ENCODE measurements at regions not wholly inside any gene's neighbourhood (a gene's known extent, or its start where the extent isn't known, plus 50 kb on each side); places are given as distances from the start of the nearest gene placed in this dataset.

DNA sequence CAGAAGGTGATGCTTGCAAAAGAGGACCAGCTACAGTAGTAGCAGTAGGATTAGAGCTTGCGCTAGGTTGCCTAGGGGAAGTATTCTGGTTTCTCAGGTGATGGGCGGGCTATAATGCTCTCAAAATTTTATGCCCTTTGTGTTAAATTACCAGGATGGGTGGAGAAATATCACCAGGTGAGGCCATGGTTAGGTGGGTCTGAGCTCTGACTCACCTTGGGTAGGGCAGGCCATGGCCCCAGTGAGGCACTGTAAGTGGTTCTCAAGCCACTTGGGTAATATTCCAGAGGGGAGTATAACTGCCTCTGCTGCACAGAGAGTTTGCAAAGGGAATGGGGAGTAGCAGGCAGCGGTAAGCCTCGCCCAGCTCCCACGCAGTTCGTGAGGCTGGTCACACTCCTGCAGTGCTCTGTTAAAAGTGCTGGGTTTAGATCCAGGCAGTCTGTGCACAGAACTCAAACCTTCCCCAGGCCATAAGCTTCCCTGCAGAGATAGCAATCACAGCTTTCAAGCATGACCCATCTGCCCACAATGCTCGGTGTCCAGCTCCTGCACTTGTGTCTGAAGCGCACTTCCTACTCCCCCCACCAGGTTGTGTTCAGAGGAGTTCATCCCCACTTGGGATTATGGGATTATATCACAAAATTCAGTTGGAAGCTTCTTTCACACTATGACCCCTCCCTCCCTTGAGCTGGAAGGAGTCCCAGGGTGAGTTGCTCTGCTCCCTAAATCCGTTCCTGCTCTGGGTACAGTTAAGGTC lies 575.0 kb downstream of the CHSY3 start:
- ChIA-PET CTCF (ENCODE audit: partially characterized antibody) (interaction anchor here (0.6 to 2.8 kb wide), 12 partner anchors 8 to 591 kb away, joined by 3 to 7 read pairs (median 3); no protein-coding TSS in a partner anchor), POLR2A (ENCODE audit: partially characterized antibody) (interaction anchor here (0.7 kb wide), 1 partner anchor 175 kb away, joined by 3 read pairs; no protein-coding TSS in a partner anchor)
- no peak overlapping the region for H3K23ac ChIP-seq (ENCODE audit: insufficient read length)
- no peak for FAIRE-seq
- no peak overlapping the region for H3K18ac ChIP-seq (ENCODE audit: extremely low read depth, low read length)
- no peak overlapping the region for H2BK15ac ChIP-seq (ENCODE audit: low read length)
- H2BK5ac ChIP-seq (ENCODE audit: low read depth, low read length) = no peak overlapping the region
- no peaks in the 10 kb centered on the region for H4K20me1 ChIP-seq (replicated peaks in 1 of 2; ENCODE audit: control insufficient read depth in 1 of 2, insufficient read depth in 2 of 2, low read length in 2 of 2)
- H3K79me1 ChIP-seq (ENCODE audit: low read depth, low read length) = no peaks in the 10 kb centered on the region
- no peak overlapping the region for H3K56ac ChIP-seq (replicated peaks; ENCODE audit: insufficient read length, low read depth, low read length)
- H2AK5ac ChIP-seq (ENCODE audit: low read depth, low read length) = no peak overlapping the region
- no peaks in the 10 kb centered on the region for H3K4me1 ChIP-seq (replicated peaks in 1 of 4; ENCODE audit: control insufficient read depth in 3 of 4, insufficient read depth in 4 of 4, low read length in 3 of 4)
- no peak overlapping the region for H3K4me3 ChIP-seq (ENCODE audit: extremely low read depth in 1 of 4, insufficient read depth in 2 of 4, low read depth in 3 of 4, low read length in 4 of 4)
- no peak overlapping the region for H3K27ac ChIP-seq (ENCODE audit: low read depth, low read length)
- H3K4ac ChIP-seq (replicated peaks; ENCODE audit: insufficient read length, low read depth, low read length) = no peak overlapping the region
- no peak overlapping the region for H2BK20ac ChIP-seq (ENCODE audit: low read length)
- H3K27me3 ChIP-seq (replicated peaks in 1 of 4; ENCODE audit: control insufficient read depth in 3 of 4, extremely low read depth in 1 of 4, insufficient read depth in 3 of 4, low read length in 3 of 4) = no peaks in the 10 kb centered on the region
- H3K9ac ChIP-seq (replicated peaks in 1 of 4; ENCODE audit: extremely low read depth in 1 of 4, low read depth in 3 of 4, low read length in 3 of 4) = no peak overlapping the region
- H3K23me2 ChIP-seq (ENCODE audit: low read depth, low read length) = no peaks in the 10 kb centered on the region
- no peak for DNase-seq (ENCODE audit: low read depth in 1 of 2, low spot score in 2 of 2)
- TF ChIP-seq ZNF274 (IDR thresholded peaks at IDR 0.05; ENCODE audit: borderline replicate concordance, extremely low read depth, low read length) = no peak
- no peak for TF ChIP-seq CBX8 (IDR thresholded peaks at IDR 0.05; ENCODE audit: borderline replicate concordance, low read depth, low read length)
- TF ChIP-seq, protein P1, sequence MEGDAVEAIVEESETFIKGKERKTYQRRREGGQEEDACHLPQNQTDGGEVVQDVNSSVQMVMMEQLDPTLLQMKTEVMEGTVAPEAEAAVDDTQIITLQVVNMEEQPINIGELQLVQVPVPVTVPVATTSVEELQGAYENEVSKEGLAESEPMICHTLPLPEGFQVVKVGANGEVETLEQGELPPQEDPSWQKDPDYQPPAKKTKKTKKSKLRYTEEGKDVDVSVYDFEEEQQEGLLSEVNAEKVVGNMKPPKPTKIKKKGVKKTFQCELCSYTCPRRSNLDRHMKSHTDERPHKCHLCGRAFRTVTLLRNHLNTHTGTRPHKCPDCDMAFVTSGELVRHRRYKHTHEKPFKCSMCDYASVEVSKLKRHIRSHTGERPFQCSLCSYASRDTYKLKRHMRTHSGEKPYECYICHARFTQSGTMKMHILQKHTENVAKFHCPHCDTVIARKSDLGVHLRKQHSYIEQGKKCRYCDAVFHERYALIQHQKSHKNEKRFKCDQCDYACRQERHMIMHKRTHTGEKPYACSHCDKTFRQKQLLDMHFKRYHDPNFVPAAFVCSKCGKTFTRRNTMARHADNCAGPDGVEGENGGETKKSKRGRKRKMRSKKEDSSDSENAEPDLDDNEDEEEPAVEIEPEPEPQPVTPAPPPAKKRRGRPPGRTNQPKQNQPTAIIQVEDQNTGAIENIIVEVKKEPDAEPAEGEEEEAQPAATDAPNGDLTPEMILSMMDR (IDR thresholded peaks at IDR 0.05; ENCODE audit: control extremely low read depth in 1 of 3, insufficient read depth in 1 of 3, low read depth in 1 of 3, low read length in 3 of 3) = peak in 2 of 3 experiments; percentile 14 to 27; a peak in 2 of 4 replicates
- TF ChIP-seq POLR2A (IDR thresholded peaks at IDR 0.05; ENCODE audit: control extremely low read depth in 1 of 2, low read depth in 2 of 2, low read length in 2 of 2) = no peak
- no peak for TF ChIP-seq JUND (IDR thresholded peaks at IDR 0.05; ENCODE audit: low read length)
- no peak for TF ChIP-seq CEBPB (IDR thresholded peaks at IDR 0.05; ENCODE audit: low read depth, low read length)
- no peak overlapping the region for H2BK12ac ChIP-seq (ENCODE audit: low read depth, low read length)
- 0 out of 4 replicates have a peak, but pooled peaks cover 0 to 3% of the 10 kb centered on the region in 2 experiments for H3K9me3 ChIP-seq (ENCODE audit: insufficient read depth in 2 of 2, low read depth in 1 of 2, low read length in 1 of 2)
- no peaks in the 10 kb centered on the region for H3K36me3 ChIP-seq (ENCODE audit: control insufficient read depth in 2 of 4, insufficient read depth in 4 of 4, low read length in 3 of 4)
- no peak overlapping the region for H4K91ac ChIP-seq (replicated peaks; ENCODE audit: insufficient read length, low read length)
- no peak overlapping the region for H2BK120ac ChIP-seq (replicated peaks; ENCODE audit: low read depth, low read length)
- H3K14ac ChIP-seq (ENCODE audit: insufficient read length) = no peak overlapping the region
- 0 out of 2 replicates have a peak overlapping the region, but pooled peaks have one; percentile 25 for H2AFZ ChIP-seq (ENCODE audit: low read length)
- H4K5ac ChIP-seq (ENCODE audit: insufficient read length, low read depth, low read length) = no peak overlapping the region
- H3K4me2 ChIP-seq (ENCODE audit: insufficient read depth in 1 of 2, low read depth in 2 of 2, low read length in 2 of 2) = no peak overlapping the region
- no peaks in the 10 kb centered on the region for H3K79me2 ChIP-seq (ENCODE audit: control insufficient read depth in 1 of 2, insufficient read depth in 2 of 2, low read length in 2 of 2)
- WGBS, 2 experiments (ENCODE audit: extremely low coverage in 1 of 2, insufficient coverage in 1 of 2, insufficient read length in 1 of 2, insufficient replicate concordance in 2 of 2, low coverage in 1 of 2, low lambda C conversion rate in 2 of 2, missing lambda C conversion rate in 1 of 2) = 99% methylated on average over 9 of the region's 9 CpGs; no CpG with 5 or more reads in 1 of the 2 experiments
- H4K8ac ChIP-seq (ENCODE audit: extremely low read depth, insufficient read depth, low read length) = no peak overlapping the region

Measured in H1 (cell line).